ENCODE measurements at regions not wholly inside any gene's neighbourhood (a gene's known extent, or its start where the extent isn't known, plus 50 kb on each side); places are given as distances from the start of the nearest gene placed in this dataset.

- peaks cover 5% of the 10 kb centered on the region for H3K4me1 Mint-ChIP-seq
- no peak overlapping the region for H3K27ac ChIP-seq (ENCODE audit: low read depth, low read length)
- no peaks in the 10 kb centered on the region for H3K36me3 ChIP-seq (ENCODE audit: control insufficient read depth, insufficient read depth, low read length)
- H3K4me3 ChIP-seq (ENCODE audit: low read length), result no peak overlapping the region
- H3K9me3 ChIP-seq (ENCODE audit: control insufficient read depth, low read length), result no peaks in the 10 kb centered on the region
- no peaks in the 10 kb centered on the region for H3K27me3 ChIP-seq (ENCODE audit: control insufficient read depth, insufficient read depth, low read length, poor library complexity, severe bottlenecking)
- 92 to 95% methylated on average over 2 to 5 of the region's 5 CpGs for WGBS, 2 experiments (ENCODE audit: insufficient coverage in 1 of 2, insufficient read length in 1 of 2)
- no peak overlapping the region for H3K27ac Mint-ChIP-seq
- no peaks in the 10 kb centered on the region for H3K36me3 Mint-ChIP-seq (ENCODE audit: low read depth)
- TF ChIP-seq CTCF (conservative IDR thresholded peaks at IDR 0.05), result no peak
- no peak overlapping the region for H3K9ac ChIP-seq (ENCODE audit: extremely low read depth, low read length, poor library complexity, severe bottlenecking)
- DNase-seq, result no peak
- H3K9me3 Mint-ChIP-seq, result no peaks in the 10 kb centered on the region
- H3K4me3 Mint-ChIP-seq, result no peak overlapping the region
- no peaks in the 10 kb centered on the region for H3K4me1 ChIP-seq (ENCODE audit: control insufficient read depth, insufficient read depth, low read length)
- no peaks in the 10 kb centered on the region for H3K27me3 Mint-ChIP-seq (ENCODE audit: insufficient read depth)
These were observed 166.9 kb upstream of the IL12A start for GRCh38 chr3:159821736-159822135.

GRCh38 chr3:159823780-159824179 lies 164.9 kb upstream of the IL12A start:
- WGBS, 2 experiments (ENCODE audit: insufficient coverage in 1 of 2, insufficient read length in 1 of 2), result 89 to 100% methylated on average over 3 of the region's 3 CpGs
- Histone ChIP-seq H3K27ac (ENCODE audit: low read depth, low read length) (no peak overlapping the region), H3K9me3 (ENCODE audit: control insufficient read depth, low read length) (no peaks in the 10 kb centered on the region), H3K4me1 (ENCODE audit: control insufficient read depth, insufficient read depth, low read length) (no peaks in the 10 kb centered on the region), H3K9ac (ENCODE audit: extremely low read depth, low read length, poor library complexity, severe bottlenecking) (no peak overlapping the region), H3K27me3 (ENCODE audit: control insufficient read depth, insufficient read depth, low read length, poor library complexity, severe bottlenecking) (no peaks in the 10 kb centered on the region), H3K36me3 (ENCODE audit: control insufficient read depth, insufficient read depth, low read length) (no peaks in the 10 kb centered on the region), H3K4me3 (ENCODE audit: low read length) (no peak overlapping the region)
- no peaks in the 10 kb centered on the region for H3K4me1 Mint-ChIP-seq
- H3K27ac Mint-ChIP-seq, result no peak overlapping the region
- H3K27me3 Mint-ChIP-seq (ENCODE audit: insufficient read depth), result no peaks in the 10 kb centered on the region
- no peak for DNase-seq
- H3K36me3 Mint-ChIP-seq (ENCODE audit: low read depth), result no peaks in the 10 kb centered on the region
- TF ChIP-seq CTCF (conservative IDR thresholded peaks at IDR 0.05), result no peak
- no peaks in the 10 kb centered on the region for H3K9me3 Mint-ChIP-seq
- H3K4me3 Mint-ChIP-seq, result no peak overlapping the region

GRCh38 chr3:159824333-159824732 lies 164.3 kb upstream of the IL12A start:
- Histone ChIP-seq H3K27me3 (ENCODE audit: control insufficient read depth, insufficient read depth, low read length, poor library complexity, severe bottlenecking) (no peaks in the 10 kb centered on the region), H3K36me3 (ENCODE audit: control insufficient read depth, insufficient read depth, low read length) (no peaks in the 10 kb centered on the region), H3K27ac (ENCODE audit: low read depth, low read length) (no peak overlapping the region), H3K9me3 (ENCODE audit: control insufficient read depth, low read length) (no peaks in the 10 kb centered on the region), H3K4me3 (ENCODE audit: low read length) (no peak overlapping the region), H3K4me1 (ENCODE audit: control insufficient read depth, insufficient read depth, low read length) (no peaks in the 10 kb centered on the region), H3K9ac (ENCODE audit: extremely low read depth, low read length, poor library complexity, severe bottlenecking) (no peak overlapping the region)
- TF ChIP-seq CTCF (conservative IDR thresholded peaks at IDR 0.05), result no peak
- no peak overlapping the region for H3K27ac Mint-ChIP-seq
- no peak overlapping the region for H3K4me3 Mint-ChIP-seq
- no peaks in the 10 kb centered on the region for H3K36me3 Mint-ChIP-seq (ENCODE audit: low read depth)
- DNase-seq, result no peak
- no peaks in the 10 kb centered on the region for H3K27me3 Mint-ChIP-seq (ENCODE audit: insufficient read depth)
- WGBS, 2 experiments (ENCODE audit: insufficient coverage in 1 of 2, insufficient read length in 1 of 2), result 88% methylated on average over 2 of the region's 2 CpGs; no CpG with 5 or more reads in 1 of the 2 experiments
- no peaks in the 10 kb centered on the region for H3K9me3 Mint-ChIP-seq
- H3K4me1 Mint-ChIP-seq, result no peaks in the 10 kb centered on the region

All from endodermal cell (in vitro differentiated cells).